Sigmoid colon (tissue), 6 donors: ENCODE measurements at regions not wholly inside any gene's neighbourhood (a gene's known extent, or its start where the extent isn't known, plus 50 kb on each side); places are given as distances from the start of the nearest gene placed in this dataset.

Source experiments
- DNase-seq: peaks from one replicate; pipeline ENCODE4 v3.0.0-alpha.2; 2019
- H3K27ac ChIP-seq, 4 donors: fragments of 200-600 bp; sonication (generic); one replicate each; pipeline ENCODE4 v1.5.1; 2016 to 2019; ENCODE audit warnings: mild to moderate bottlenecking in 1 of 4
- H3K27me3 ChIP-seq, 3 donors: fragments of 200-600 bp; sonication (generic); one replicate each; pipeline ENCODE4 v1.5.1; 2019; ENCODE audit warnings: mild to moderate bottlenecking in 1 of 3
- H3K36me3 ChIP-seq, 4 donors: fragments of 200-600 bp; sonication (generic); one replicate each; pipeline ENCODE4 v1.5.1; 2016 to 2019
- H3K4me1 ChIP-seq, 4 donors: fragments of 200-600 bp; sonication (generic); one replicate each; pipeline ENCODE4 v1.5.1; 2017 to 2019
- H3K4me3 ChIP-seq, 4 donors: fragments of 200-600 bp; sonication (generic); one replicate each; pipeline ENCODE4 v1.5.1; 2017 to 2019; ENCODE audit warnings: mild to moderate bottlenecking in 2 of 4, moderate library complexity in 1 of 4
- H3K9me3 ChIP-seq, 4 donors: fragments of 200-600 bp in 3 of 4; sonication (generic) in 3 of 4; one replicate each; pipeline versions ENCODE4 v1.5.1 to v1.6.1; 2013 to 2019
- CTCF ChIP-seq, 4 experiments: fragments of 450-650 bp in 3 of 4; fragments of 200-600 bp in 1 of 4; IDR thresholded peaks; one replicate each; pipeline ENCODE4 v1.5.1; 2016 to 2019; ENCODE audit warnings: antibody characterized with exemption in 4 of 4, mild to moderate bottlenecking in 3 of 4, moderate library complexity in 2 of 4
- EP300 ChIP-seq, 4 donors: sonication (generic); formaldehyde crosslinking; IDR thresholded peaks; one replicate each; pipeline ENCODE4 v1.6.1; 2017; ENCODE audit warnings: antibody characterized with exemption in 4 of 4
- POLR2A ChIP-seq, 2 donors: fragments of 450-650 bp; IDR thresholded peaks; one replicate each; pipeline ENCODE4 v1.6.1; 2016; ENCODE audit warnings: antibody characterized with exemption in 2 of 2, mild to moderate bottlenecking in 2 of 2, moderate library complexity in 2 of 2
- POLR2AphosphoS5 ChIP-seq, 4 donors: sonication (generic); formaldehyde crosslinking; IDR thresholded peaks; one replicate each; pipeline ENCODE4 v1.6.1; 2017; ENCODE audit warnings: antibody characterized with exemption in 4 of 4
- WGBS, 2 donors: extraction: QIAGEN DNeasy Blood & Tissue Kit; methylation state at CpG; one replicate each; pipeline ENCODE4 v1.1.7; 2013; 5-methylcytosine and 5-hydroxymethylcytosine counted together
- intact Hi-C: fragments of 100-400 bp; cut with DNase I; formaldehyde crosslinking; loops from one replicate; pipeline ENCODE4 v1.15.1; 2023
- donor health status: healthy with polysubstance abuse.
- donor health status: healthy.

DNA sequence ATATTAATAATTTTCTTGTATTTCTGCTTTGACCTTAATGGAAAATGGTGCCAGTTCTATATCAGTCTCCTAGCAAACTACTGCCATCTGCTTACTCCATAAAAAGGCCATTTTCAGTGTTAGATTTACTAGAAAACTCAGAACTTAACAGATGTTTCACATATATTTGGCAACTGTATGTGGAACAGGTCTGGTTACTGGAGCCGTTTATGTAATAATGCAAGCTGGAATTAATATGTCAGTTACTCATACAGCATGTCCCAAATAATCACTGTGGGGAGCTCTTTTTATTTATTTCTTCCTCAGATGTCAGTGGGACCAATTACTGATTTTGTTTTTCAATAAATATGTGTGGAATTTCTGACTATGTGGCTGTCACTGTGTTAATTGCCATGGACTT, 1247.6 kb downstream of the CNTNAP5 start:
- intact Hi-C loops, result no loop called here
- DNase-seq, result no peak
- no peaks in the 10 kb centered on the region for H3K36me3 ChIP-seq
- no peak overlapping the region for H3K27ac ChIP-seq
- no peaks in the 10 kb centered on the region for H3K4me1 ChIP-seq
- WGBS, 2 donors, result 66 to 75% methylated on average over 1 of the region's 1 CpG
- no peak overlapping the region for H3K4me3 ChIP-seq
- H3K9me3 ChIP-seq, result no peaks in the 10 kb centered on the region
- no peaks in the 10 kb centered on the region for H3K27me3 ChIP-seq
- TF ChIP-seq POLR2AphosphoS5 (IDR thresholded peaks at IDR 0.05), result no peak
- TF ChIP-seq EP300 (IDR thresholded peaks at IDR 0.05), result no peak
- no peak for TF ChIP-seq CTCF (IDR thresholded peaks at IDR 0.05)
- TF ChIP-seq POLR2A (IDR thresholded peaks at IDR 0.05), result no peak

DNA sequence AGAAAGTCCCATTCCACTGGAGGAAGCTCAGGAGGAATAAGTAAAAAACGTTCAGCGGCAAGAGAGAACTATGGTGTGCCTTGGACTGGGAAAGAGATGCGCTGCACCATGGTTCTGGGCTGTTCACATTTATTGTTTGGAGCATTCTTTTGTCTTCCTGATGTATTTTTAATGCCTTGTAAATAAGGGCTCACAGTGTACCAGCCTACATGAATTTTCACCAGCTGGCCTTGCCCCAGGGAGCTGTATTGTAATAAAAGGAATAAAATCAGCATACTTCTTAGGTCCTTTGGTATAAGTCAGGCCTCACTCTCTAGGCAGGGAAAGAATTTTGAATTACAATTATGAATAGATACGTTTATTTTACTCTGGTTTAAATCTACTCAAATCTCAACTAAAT, 1249.6 kb downstream of the CNTNAP5 start:
- no peaks in the 10 kb centered on the region for H3K27me3 ChIP-seq
- no peak overlapping the region for H3K4me3 ChIP-seq
- no peak for DNase-seq
- no peaks in the 10 kb centered on the region for H3K36me3 ChIP-seq
- TF ChIP-seq POLR2AphosphoS5 (IDR thresholded peaks at IDR 0.05), result no peak
- TF ChIP-seq EP300 (IDR thresholded peaks at IDR 0.05), result no peak
- TF ChIP-seq POLR2A (IDR thresholded peaks at IDR 0.05), result no peak
- no peak for TF ChIP-seq CTCF (IDR thresholded peaks at IDR 0.05)
- H3K27ac ChIP-seq, result no peak overlapping the region
- peaks cover 0 to 3% (median 0%) of the 10 kb centered on the region in 4 donors for H3K9me3 ChIP-seq
- H3K4me1 ChIP-seq, result no peaks in the 10 kb centered on the region
- intact Hi-C loops, result no loop called here
- 92 to 93% methylated on average over 4 of the region's 4 CpGs for WGBS, 2 donors

GRCh38 chr2:125280265-125280664, 1255.2 kb downstream of the CNTNAP5 start:
- no peak overlapping the region for H3K27ac ChIP-seq

DNA sequence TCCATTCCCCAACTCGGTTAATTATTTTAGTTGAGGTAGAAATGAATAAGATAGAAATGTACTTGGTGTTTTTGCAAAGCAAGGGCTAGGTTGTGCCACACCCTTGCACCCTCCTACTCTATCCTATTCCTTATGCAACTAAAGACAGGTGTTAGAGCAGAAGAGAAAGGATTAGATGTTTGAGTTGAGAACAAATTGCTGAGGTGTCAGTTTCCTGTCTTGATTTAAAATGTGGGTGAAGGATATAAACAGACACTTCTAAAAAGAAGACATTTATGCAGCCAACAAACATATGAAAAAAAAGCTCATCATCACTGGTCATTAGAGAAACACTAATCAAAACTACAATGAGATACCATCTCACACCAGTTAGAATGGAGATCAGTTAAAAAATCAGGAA, 1256.2 kb downstream of the CNTNAP5 start:
- Histone ChIP-seq H3K4me1 (no peaks in the 10 kb centered on the region), H3K27me3 (no peaks in the 10 kb centered on the region), H3K36me3 (no peaks in the 10 kb centered on the region), H3K27ac (no peak overlapping the region), H3K4me3 (no peak overlapping the region), H3K9me3 (peaks cover 0 to 3% (median 0%) of the 10 kb centered on the region in 4 donors)
- intact Hi-C loops, result no loop called here
- no peak for DNase-seq
- WGBS, 2 donors, result 95 to 97% methylated on average over 1 of the region's 1 CpG
- TF ChIP-seq EP300 (IDR thresholded peaks at IDR 0.05), result no peak
- no peak for TF ChIP-seq POLR2A (IDR thresholded peaks at IDR 0.05)
- TF ChIP-seq CTCF (IDR thresholded peaks at IDR 0.05), result no peak
- no peak for TF ChIP-seq POLR2AphosphoS5 (IDR thresholded peaks at IDR 0.05)

More at GRCh38 chr2:125280265-125280664, 1255.2 kb downstream of the CNTNAP5 start:
- Histone ChIP-seq H3K36me3 (no peaks in the 10 kb centered on the region), H3K9me3 (peaks cover 0 to 3% (median 0%) of the 10 kb centered on the region in 4 donors), H3K4me3 (no peak overlapping the region), H3K27me3 (no peaks in the 10 kb centered on the region), H3K4me1 (no peaks in the 10 kb centered on the region)
- intact Hi-C loops, result no loop called here
- DNase-seq, result no peak
- TF ChIP-seq POLR2A (IDR thresholded peaks at IDR 0.05) (no peak), CTCF (IDR thresholded peaks at IDR 0.05) (no peak), EP300 (IDR thresholded peaks at IDR 0.05) (no peak), POLR2AphosphoS5 (IDR thresholded peaks at IDR 0.05) (no peak)
- 10 to 46% methylated on average over 2 of the region's 2 CpGs for WGBS, 2 donors

DNA sequence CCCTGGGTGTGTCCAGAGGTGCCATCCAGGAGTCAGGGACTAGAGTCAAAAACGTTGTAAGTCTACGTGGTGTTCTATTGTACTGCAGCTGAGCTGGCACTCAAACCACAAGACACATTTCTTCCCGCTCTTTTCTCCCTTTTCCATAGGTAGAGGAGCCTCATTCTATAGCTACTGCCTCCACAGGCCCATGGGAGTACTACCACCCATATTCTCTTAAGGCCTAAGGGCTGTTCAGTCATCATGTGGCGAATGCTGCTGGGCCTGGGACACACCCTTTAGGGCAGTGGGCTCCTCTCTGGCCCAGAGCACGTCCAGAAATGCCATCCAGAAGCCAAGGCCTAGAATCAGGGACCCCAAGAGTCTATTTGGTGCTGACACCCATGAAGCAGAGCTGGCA, 1271.7 kb downstream of the CNTNAP5 start:
- Histone ChIP-seq H3K4me3 (no peak overlapping the region), H3K27me3 (no peaks in the 10 kb centered on the region), H3K36me3 (no peaks in the 10 kb centered on the region), H3K27ac (no peak overlapping the region), H3K9me3 (no peaks in the 10 kb centered on the region), H3K4me1 (no peaks in the 10 kb centered on the region)
- no peak for TF ChIP-seq EP300 (IDR thresholded peaks at IDR 0.05)
- no peak for TF ChIP-seq CTCF (IDR thresholded peaks at IDR 0.05)
- TF ChIP-seq POLR2AphosphoS5 (IDR thresholded peaks at IDR 0.05), result no peak
- no peak for TF ChIP-seq POLR2A (IDR thresholded peaks at IDR 0.05)
- WGBS, 2 donors, result 80 to 87% methylated on average over 5 of the region's 5 CpGs
- intact Hi-C loops, result no loop called here
- DNase-seq, result no peak
